Prostate gland (tissue), 2 donors: ENCODE measurements at regions not wholly inside any gene's neighbourhood (a gene's known extent, or its start where the extent isn't known, plus 50 kb on each side); places are given as distances from the start of the nearest gene placed in this dataset.

Experiments used
- DNase-seq: peaks from one replicate; pipeline ENCODE4 v3.0.0-alpha.2; 2019; ENCODE audit warnings: low spot score
- H3K27ac ChIP-seq, 2 donors: fragments of 200-600 bp; sonication (generic); 2 replicates each; pipeline ENCODE4 v1.5.1; 2017 to 2019
- H3K27me3 ChIP-seq: fragments of 200-600 bp; sonication (generic); replicated peaks from 2 replicates; pipeline ENCODE4 v1.5.1; 2019; ENCODE audit not compliant: insufficient read depth
- H3K36me3 ChIP-seq, 2 donors: fragments of 200-600 bp; sonication (generic); 1 replicate in 1 of 2; 2 replicates in 1 of 2; pipeline versions ENCODE4 v1.5.1 to v1.8.1; 2017 to 2019
- H3K4me1 ChIP-seq: fragments of 200-600 bp; sonication (generic); replicated peaks from 2 replicates; pipeline ENCODE4 v1.5.1; 2019
- H3K4me3 ChIP-seq, 2 donors: fragments of 200-600 bp; sonication (generic); 2 replicates each; pipeline ENCODE4 v1.5.1; 2017 to 2019
- H3K9me3 ChIP-seq: fragments of 200-600 bp; sonication (generic); 2 replicates; pipeline ENCODE4 v1.5.1; 2017
- CTCF ChIP-seq, 4 experiments: fragments of 200-600 bp in 2 of 4; fragments of 450-650 bp in 2 of 4; sonication (generic) in 2 of 4; IDR thresholded peaks; 1 replicate in 3 of 4; 2 replicates in 1 of 4; pipeline ENCODE4 v1.5.1; 2016 to 2019; ENCODE audit warnings: antibody characterized with exemption in 4 of 4, mild to moderate bottlenecking in 2 of 4, moderate library complexity in 2 of 4
- POLR2A ChIP-seq: fragments of 450-650 bp; IDR thresholded peaks from one replicate; pipeline ENCODE4 v1.6.1; 2016; ENCODE audit warnings: antibody characterized with exemption, mild to moderate bottlenecking
- POLR2AphosphoS5 ChIP-seq: sonication (generic); formaldehyde crosslinking; IDR thresholded peaks from one replicate; pipeline ENCODE4 v1.6.1; 2017; ENCODE audit warnings: antibody characterized with exemption
- WGBS: methylation state at CpG from one replicate; pipeline ENCODE4 v1.1.5; 2018; 5-methylcytosine and 5-hydroxymethylcytosine counted together
- intact Hi-C: fragments of 100-400 bp; cut with DNase I; formaldehyde crosslinking; loops from one replicate; pipeline ENCODE4 v1.14.2; 2022

- Histone ChIP-seq H3K36me3 (no peaks in the 10 kb centered on the region), H3K4me1 (no peaks in the 10 kb centered on the region), H3K4me3 (no peak overlapping the region), H3K27ac (no peak overlapping the region), H3K27me3 (no peaks in the 10 kb centered on the region), H3K9me3 (no peaks in the 10 kb centered on the region)
- TF ChIP-seq POLR2AphosphoS5: no peak
- TF ChIP-seq POLR2A: no peak
- no peak for TF ChIP-seq CTCF (IDR thresholded peaks at IDR 0.05)
- intact Hi-C loops: no loop called here
- no peak for DNase-seq
- WGBS: 77% methylated on average over 5 of the region's 5 CpGs
Observed at GRCh38 chr5:125038477-125038876, 292.0 kb upstream of the ZNF608 start.

GRCh38 chr5:125041798-125042197 lies 295.4 kb upstream of the ZNF608 start:
- intact Hi-C loops: no loop called here
- 69% methylated on average over 2 of the region's 2 CpGs for WGBS

GRCh38 chr5:125042261-125042890 lies 295.9 kb upstream of the ZNF608 start:
- intact Hi-C loops: no loop called here
- WGBS: 57% methylated on average over 1 of the region's 1 CpG

More at GRCh38 chr5:125041798-125042197, 295.4 kb upstream of the ZNF608 start:
- no peaks in the 10 kb centered on the region for H3K27me3 ChIP-seq
- no peak overlapping the region for H3K4me3 ChIP-seq
- H3K4me1 ChIP-seq: no peaks in the 10 kb centered on the region
- no peaks in the 10 kb centered on the region for H3K9me3 ChIP-seq
- H3K36me3 ChIP-seq: no peaks in the 10 kb centered on the region
- DNase-seq: no peak
- TF ChIP-seq CTCF (IDR thresholded peaks at IDR 0.05) (no peak), POLR2A (no peak), POLR2AphosphoS5 (no peak)
- no peak overlapping the region for H3K27ac ChIP-seq

GRCh38 chr5:125043781-125044391 lies 297.4 kb upstream of the ZNF608 start:
- Histone ChIP-seq H3K4me1 (no peaks in the 10 kb centered on the region), H3K27ac (no peak overlapping the region), H3K4me3 (no peak overlapping the region), H3K9me3 (no peaks in the 10 kb centered on the region), H3K36me3 (no peaks in the 10 kb centered on the region), H3K27me3 (no peaks in the 10 kb centered on the region)
- WGBS: 20% methylated on average over 8 of the region's 8 CpGs
- peak; percentile 66 for DNase-seq
- intact Hi-C loops: no loop called here
- TF ChIP-seq CTCF (IDR thresholded peaks at IDR 0.05): no peak
- TF ChIP-seq POLR2AphosphoS5: peak; percentile 20

More at GRCh38 chr5:125042261-125042890, 295.9 kb upstream of the ZNF608 start:
- Histone ChIP-seq H3K27me3 (no peaks in the 10 kb centered on the region), H3K9me3 (no peaks in the 10 kb centered on the region), H3K4me3 (no peak overlapping the region), H3K27ac (no peak overlapping the region), H3K4me1 (no peaks in the 10 kb centered on the region), H3K36me3 (no peaks in the 10 kb centered on the region)
- DNase-seq: no peak
- TF ChIP-seq CTCF (IDR thresholded peaks at IDR 0.05): no peak
- no peak for TF ChIP-seq POLR2A
- no peak for TF ChIP-seq POLR2AphosphoS5
